NAMALWA (cell line): ENCODE measurements at regions not wholly inside any gene's neighbourhood (a gene's known extent, or its start where the extent isn't known, plus 50 kb on each side); places are given as distances from the start of the nearest gene placed in this dataset.
"Not testable (repeated sequence)": the region's sequence is repeated elsewhere in the genome, so short reads cannot be mapped to it uniquely, and the experiment has no call there.

ENCODE experiments used
- DNase-seq: peaks from one replicate; pipeline ENCODE4 v3.0.0-alpha.2; 2015; ENCODE audit warnings: low spot score

DNA sequence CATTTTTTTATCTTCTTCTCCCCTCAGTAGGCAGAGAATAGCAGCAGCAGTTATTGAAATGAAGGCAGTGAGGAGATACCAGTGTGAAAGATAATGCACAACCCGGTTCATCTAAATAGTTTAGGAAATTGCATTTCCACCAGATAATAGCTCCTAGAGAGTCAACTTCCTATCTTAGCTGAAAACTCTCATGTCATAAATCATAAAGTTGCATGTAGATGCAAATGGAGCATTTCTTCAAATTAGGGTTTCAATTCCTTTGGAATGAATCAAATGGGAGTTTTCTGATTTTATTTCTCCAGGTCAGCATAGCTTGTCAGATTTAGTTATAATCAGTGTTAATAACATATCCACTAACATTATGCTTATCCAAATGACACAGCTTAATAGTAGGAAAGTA lies 335.3 kb downstream of the CNTNAP4 start:
- no peak for DNase-seq

GRCh38 chr16:76614269-76614668 lies 337.1 kb downstream of the CNTNAP4 start:
- DNase-seq: no peak

DNA sequence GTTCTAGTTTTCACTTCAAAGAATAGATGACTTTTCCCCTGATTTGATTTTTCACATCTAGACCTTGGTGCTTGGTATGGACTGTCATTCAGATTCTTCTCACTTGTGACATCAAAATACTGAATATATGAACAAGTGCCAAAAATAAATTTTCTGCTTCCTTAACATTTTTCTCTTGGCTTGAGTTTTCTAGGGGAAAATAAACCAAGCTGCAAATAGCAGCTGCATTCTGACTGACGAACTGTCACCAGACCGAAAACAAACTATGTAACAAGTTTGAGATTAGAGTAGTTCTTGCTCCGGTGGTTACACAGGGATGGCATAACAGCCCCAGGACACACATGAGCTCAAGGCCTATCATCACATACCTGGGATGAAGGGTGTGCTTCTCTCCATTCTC lies 345.7 kb downstream of the CNTNAP4 start:
- no peak for DNase-seq

DNA sequence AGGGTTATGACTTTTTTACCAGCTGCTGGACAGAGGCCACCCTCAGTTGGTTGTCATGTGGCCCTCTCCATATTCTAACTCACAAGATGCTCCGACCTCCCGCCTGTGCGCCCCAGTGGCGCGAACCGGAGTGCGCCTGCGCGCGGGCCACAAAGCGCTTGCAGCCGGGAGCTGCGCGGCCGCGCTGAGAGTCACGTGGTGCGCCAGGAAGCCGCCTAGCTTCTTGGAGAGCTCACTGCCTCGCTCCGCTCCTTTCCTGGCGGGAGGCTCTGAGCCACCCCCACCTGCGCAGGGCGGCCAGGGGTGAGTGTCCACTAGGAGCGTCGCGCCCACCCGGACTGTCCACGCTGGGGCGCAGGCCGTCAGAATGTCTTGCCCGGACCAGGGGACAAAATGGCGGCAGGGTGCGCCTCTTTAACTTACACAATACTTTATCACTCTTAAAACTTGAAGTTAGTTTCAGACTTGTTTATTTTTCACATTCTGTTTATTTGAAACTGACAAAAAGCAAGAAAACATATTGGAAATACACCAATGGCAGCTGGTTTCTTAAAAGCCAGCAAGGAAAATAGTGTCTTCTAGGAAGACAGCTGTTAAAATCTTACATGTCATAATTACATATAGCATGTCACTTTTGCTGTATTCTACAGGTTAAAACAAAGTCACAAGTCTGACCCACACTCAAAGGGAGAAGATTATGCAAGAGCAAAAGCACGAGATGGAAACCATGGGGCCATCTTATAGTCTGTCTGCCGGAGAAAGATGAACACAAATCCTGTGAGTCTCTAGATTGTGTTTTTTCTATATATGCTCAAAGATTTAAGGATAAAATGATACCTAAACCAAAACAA lies 357.9 kb downstream of the CNTNAP4 start:
- no peak for DNase-seq

- peak; percentile 52 for DNase-seq
Measured at GRCh38 chr16:76639685-76640289, 362.6 kb downstream of the CNTNAP4 start.

DNA sequence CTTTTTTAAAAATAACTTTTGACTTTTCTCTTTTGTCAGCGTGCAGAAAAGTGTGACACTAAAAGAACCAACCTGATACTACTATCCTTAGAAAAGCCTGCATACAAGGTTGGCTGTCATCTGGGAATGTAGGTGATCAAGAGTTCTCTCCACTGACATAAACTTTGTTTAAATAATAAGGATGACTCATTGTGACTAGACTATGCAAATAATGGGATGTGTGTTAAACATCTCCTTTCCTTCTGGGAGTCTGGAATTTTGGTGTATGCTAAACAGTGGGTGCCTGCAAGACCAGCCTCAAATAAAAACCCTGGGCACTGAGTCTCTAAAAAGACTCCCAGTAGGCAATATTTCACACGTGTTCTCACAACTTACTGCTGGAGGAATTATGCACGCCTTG lies 373.4 kb downstream of the CNTNAP4 start:
- no peak for DNase-seq

DNA sequence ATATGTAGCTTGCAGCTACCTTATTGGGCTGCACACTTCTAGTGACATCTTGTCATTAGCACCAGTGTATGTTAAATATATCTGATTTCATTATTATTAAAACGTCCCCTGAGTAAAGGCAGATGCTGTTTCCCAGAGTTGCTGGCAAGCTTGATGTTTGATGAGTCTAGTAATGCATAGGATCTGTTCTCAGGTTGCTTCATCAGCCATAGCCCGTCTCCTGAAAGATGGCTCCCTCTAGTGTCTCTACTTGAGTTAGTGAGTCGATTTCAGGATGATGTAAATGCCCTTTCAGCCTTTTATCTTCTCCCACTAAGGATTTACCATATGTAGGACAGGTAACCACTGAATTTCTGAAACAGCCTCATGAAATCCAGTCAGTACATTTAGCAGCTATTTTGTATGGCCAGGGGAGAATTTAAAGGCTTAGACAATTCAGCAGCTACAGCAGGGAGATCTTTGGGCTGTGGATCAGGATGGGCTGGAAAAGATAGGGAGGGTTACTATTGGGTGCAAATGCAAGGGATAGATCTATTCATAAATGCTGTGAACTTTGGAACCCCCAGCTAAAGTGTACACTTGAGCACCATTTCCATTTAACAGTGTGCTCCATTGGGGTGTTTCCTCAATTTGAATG lies 376.3 kb downstream of the CNTNAP4 start:
- DNase-seq: peak; percentile 83

- DNase-seq: no peak
Measured at GRCh38 chr16:76654088-76654820, 377.1 kb downstream of the CNTNAP4 start.

- no peak for DNase-seq
Measured at GRCh38 chr16:76656994-76657393, 379.8 kb downstream of the CNTNAP4 start.

- DNase-seq: no peak
Measured at GRCh38 chr16:76661691-76662235, 384.6 kb downstream of the CNTNAP4 start.

DNA sequence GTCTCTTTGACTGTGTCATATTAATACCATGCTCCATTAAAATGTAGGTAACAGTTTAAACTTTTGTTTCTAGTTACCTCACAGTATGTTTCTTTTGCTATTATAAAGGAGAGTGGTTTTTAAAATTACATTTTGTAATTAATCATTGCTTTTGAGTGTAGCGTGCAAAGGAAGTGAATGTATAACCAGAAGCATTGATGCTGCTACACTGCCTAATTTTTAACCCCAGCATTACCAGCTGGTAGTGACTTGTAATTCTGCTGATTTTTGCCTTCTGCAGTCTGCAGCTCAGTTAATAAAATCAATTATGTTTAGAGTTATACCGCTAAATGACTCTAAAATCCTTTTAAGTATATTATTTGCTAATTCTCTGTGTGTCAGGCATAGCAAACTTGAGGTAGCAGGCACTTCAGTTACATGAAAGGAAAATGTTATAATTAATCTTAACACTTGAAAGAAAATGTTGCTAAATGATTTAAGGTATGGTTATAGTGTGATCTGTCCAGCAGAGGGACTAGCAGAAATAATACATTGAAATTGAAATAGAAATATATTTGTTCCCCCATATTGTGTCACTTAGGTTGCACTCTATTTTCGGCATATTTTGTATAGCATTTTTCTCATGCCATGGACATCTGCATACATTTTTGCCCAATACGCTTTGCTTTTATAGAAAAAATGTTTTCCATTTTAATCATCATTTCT lies 388.5 kb downstream of the CNTNAP4 start:
- DNase-seq: peak; percentile 20

GRCh38 chr16:76668207-76668725 lies 391.1 kb downstream of the CNTNAP4 start:
- DNase-seq: peak; percentile 30

DNA sequence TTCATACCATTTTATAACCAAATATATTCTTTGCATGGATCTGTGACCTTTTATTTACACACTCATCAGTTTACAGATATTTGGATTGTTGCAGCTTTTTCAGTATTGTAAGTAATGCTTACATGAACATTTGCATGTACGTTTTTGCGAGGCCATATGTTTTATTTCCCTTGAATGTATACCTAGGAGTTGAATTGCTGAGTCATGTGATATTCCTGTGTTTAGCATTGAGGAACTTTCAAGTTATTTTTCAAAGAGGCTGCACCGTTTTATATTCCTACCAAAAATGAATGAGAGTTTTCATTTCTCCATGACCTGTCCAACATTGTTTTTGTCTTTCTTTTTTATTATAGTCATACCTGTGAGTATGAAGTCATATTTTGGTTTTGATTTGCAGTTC lies 392.1 kb downstream of the CNTNAP4 start:
- DNase-seq: no peak

- no peak for DNase-seq
Measured at GRCh38 chr16:76670125-76670857, 393.1 kb downstream of the CNTNAP4 start.

DNA sequence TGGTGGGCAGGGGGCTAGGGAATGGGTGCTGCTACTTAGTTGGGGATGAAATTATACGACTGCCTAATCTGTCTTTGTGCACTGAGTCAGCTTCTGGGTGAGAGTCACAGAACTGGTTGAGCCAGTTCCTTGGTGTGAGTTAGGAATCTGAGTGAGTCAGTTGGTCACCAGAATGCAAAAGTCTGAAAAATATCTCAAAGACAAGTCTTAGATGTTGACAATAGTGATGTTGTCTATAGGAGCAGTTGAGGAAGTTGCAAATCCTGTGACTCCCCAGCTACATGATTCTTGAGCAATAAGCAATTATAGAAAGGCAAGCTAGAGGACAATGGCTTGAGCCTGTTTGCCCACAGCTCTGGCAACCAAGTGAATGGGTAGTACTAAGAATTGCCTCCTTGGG lies 399.2 kb downstream of the CNTNAP4 start:
- DNase-seq: no peak

- DNase-seq: no peak
Measured at GRCh38 chr16:76681296-76681695, 404.1 kb downstream of the CNTNAP4 start.

DNA sequence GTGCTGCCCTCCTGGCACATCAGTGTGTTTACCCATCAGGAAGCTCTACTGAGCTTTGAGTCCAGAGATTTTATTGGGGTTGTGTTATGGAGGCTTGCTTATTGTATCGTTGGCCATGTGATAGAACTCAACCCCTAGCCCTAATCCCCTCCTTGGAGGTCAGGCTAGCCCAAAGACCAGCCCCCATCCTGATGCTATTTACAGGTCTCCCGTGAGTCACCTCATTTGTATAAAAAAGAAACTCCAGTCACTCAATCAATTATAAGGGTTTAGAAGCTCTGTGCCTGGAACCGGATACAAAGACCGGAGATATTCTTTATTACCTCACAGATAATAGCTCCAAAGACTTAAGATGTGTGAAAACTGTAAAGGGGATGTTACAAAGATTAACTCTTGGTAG lies 405.9 kb downstream of the CNTNAP4 start:
- no peak for DNase-seq

GRCh38 chr16:76696876-76697275 lies 419.7 kb downstream of the CNTNAP4 start:
- no peak for DNase-seq

DNA sequence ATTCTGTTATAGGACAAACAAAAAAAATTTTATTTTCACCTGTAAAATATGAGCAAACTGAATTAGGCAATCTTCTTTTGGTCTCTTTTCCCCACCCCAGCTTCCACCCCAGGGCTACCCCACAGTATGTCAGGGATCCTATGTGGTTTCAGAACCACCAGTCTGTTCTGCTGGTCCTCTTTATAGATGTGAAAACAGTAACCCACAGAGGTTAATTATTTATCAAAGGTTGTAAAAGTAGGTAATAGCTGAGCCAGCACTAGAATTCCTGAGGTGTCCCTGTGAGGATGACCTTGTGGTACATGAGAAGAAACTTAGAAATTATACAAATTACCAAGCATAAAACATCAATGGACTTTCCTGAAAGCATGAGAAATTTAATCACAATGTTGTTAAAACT lies 428.7 kb downstream of the CNTNAP4 start:
- no peak for DNase-seq

DNA sequence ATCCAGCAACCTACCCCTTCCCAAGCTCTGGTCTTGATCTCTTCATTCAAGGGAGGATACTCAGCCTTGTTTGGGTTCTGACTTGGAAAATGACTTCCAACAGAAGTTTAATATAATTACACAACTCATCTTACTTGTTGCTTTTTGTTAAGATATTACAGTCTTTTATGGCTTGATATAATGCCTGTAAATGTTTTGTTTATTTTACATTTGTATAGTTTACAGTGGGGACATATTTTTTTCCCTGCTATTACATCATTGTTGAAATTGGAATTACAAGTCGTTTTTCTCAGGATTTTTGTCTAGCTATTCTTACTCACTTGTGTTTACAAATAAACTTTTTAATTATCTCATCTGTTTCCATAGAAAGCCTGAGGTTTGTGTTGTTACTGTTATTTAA lies 436.0 kb downstream of the CNTNAP4 start:
- no peak for DNase-seq

GRCh38 chr16:76716251-76716650 lies 439.1 kb downstream of the CNTNAP4 start:
- DNase-seq: not testable (repeated sequence)
